AG09309 (cell line): ENCODE measurements at regions not wholly inside any gene's neighbourhood (a gene's known extent, or its start where the extent isn't known, plus 50 kb on each side); places are given as distances from the start of the nearest gene placed in this dataset.

Experiments
- DNase-seq: peaks from one replicate; pipeline ENCODE4 v3.0.0-alpha.2; 2010; ENCODE audit warnings: low read depth
- H3K4me3 ChIP-seq: 2 replicates; pipeline ENCODE4 v1.5.1; 2011; ENCODE audit warnings: mild to moderate bottlenecking, low read depth, low read length, moderate library complexity; ENCODE audit not compliant: control insufficient read depth
- CTCF ChIP-seq: IDR thresholded peaks from 2 replicates; pipeline ENCODE4 v1.5.1; 2011; ENCODE audit warnings: mild to moderate bottlenecking, low read depth, low read length, inconsistent platforms; ENCODE audit not compliant: insufficient read depth, control insufficient read depth; ENCODE audit errors: missing control alignments

- DNase-seq: peak; percentile 91
Measured at GRCh38 chr3:106609666-106610301, 741.0 kb upstream of the CBLB start.

GRCh38 chr3:106610362-106610959 is 741.6 kb upstream of the CBLB start:
- TF ChIP-seq CTCF: no peak
- DNase-seq: no peak
- no peak overlapping the region for H3K4me3 ChIP-seq

More at GRCh38 chr3:106609666-106610301, 741.0 kb upstream of the CBLB start:
- peak; percentile 84 for TF ChIP-seq CTCF
- no peak overlapping the region for H3K4me3 ChIP-seq

DNA sequence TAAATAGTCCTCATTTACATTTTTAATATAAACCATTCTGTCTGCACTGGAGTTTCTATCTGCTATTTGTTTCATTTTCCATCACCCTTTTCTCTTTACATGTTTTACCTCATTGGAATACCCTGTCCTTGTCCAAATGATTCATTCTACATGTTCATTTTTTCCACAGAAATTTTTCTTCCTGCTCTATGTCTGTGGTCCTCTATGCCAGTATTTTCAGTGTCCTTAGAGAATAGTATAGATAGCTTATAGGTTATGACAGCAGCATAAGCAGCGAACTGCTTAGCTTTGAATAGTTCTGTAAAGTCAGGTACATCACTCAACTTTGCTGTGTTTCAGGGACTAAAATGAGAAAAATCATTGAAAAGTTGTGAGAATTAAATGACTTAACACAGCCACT is 742.3 kb upstream of the CBLB start:
- H3K4me3 ChIP-seq: no peak overlapping the region
- no peak for TF ChIP-seq CTCF
- DNase-seq: no peak

DNA sequence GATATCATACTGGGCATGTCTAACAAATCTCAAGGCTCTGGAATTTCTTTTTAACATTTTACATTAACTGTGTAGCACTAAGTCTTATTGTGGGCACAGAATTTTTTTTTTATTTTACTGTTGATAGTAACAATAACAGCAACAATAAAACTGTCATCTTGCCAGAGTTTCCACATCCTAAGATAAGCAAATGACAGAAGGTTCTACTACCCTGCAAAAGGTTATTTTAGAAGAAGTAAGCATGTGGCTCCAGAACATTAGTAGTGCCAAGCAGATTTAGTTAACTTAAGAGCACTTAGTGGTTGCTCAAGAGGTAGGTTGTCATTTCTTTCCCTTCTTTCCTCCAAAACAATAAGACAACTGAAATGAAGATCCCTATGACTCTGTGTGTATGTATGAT is 743.0 kb upstream of the CBLB start:
- TF ChIP-seq CTCF: no peak

DNA sequence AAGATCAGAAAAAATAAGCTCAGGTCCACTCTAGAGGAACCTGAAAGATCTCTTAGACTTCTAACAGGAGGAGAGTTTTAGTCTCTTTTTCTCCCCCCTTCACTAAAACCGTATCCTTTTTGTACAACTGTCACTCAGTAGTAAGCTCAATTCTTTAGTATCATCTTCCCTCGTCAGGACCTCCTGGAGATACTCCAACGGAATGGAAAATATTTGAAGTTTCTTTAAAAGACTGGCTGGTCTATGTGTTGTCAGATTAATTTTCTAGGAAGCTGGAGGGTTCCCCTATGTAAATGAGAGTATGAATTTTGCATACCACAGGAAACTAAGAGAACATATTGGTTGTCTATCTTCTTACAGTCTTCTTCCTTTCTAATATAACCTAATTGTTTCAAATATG is 747.7 kb upstream of the CBLB start:
- DNase-seq: no peak
- H3K4me3 ChIP-seq: no peak overlapping the region
- TF ChIP-seq CTCF: no peak

More for the DNA sequence above, 743.0 kb upstream of the CBLB start:
- H3K4me3 ChIP-seq: no peak overlapping the region
- DNase-seq: no peak

GRCh38 chr3:106617276-106617675 is 748.5 kb upstream of the CBLB start:
- no peak overlapping the region for H3K4me3 ChIP-seq
- no peak for TF ChIP-seq CTCF
- no peak for DNase-seq

DNA sequence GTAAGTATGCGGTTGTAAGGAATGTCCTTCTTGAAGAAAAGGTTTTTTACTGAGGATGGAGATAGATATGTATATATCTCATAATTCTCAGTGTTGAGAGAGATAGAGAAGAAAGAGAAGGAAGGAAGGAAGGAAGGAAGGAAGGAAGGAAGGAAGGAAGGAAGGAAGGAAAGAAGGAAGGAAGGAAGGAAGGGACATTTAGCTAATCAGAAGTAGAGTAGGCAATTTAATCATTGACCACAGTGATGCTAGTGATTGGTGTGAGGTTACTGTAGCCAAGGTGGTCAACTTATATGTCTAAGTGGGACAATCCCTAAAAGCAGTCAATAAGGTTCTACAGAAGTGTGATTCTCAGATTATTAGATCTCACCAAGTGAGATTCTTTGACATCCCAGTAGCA is 751.8 kb upstream of the CBLB start:
- H3K4me3 ChIP-seq: no peak overlapping the region
- DNase-seq: no peak
- no peak for TF ChIP-seq CTCF
